Panc1 (cell line): ENCODE measurements at regions not wholly inside any gene's neighbourhood (a gene's known extent, or its start where the extent isn't known, plus 50 kb on each side); places are given as distances from the start of the nearest gene placed in this dataset.

Experiments used
- CTCF ChIP-seq: fragments of 450-650 bp; IDR thresholded peaks from 2 replicates; pipeline ENCODE4 v1.5.1; 2017; ENCODE audit warnings: mild to moderate bottlenecking
- TCF7L2 ChIP-seq: IDR thresholded peaks from 2 replicates; pipeline ENCODE4 v1.6.1; 2011; ENCODE audit warnings: mild to moderate bottlenecking, low read depth, low read length, inconsistent platforms

GRCh38 chr9:99286536-99286935 lies 64.5 kb downstream of the SEC61B start:
- no peak for TF ChIP-seq CTCF
- TF ChIP-seq TCF7L2: no peak
